ENCODE measurements at regions not wholly inside any gene's neighbourhood (a gene's known extent, or its start where the extent isn't known, plus 50 kb on each side); places are given as distances from the start of the nearest gene placed in this dataset.

GRCh38 chr13:52975969-52976368, 52.6 kb upstream of the OLFM4 start:
- DNase-seq = no peak

- DNase-seq = no peak
Measured at GRCh38 chr13:52975161-52975560, 53.5 kb upstream of the OLFM4 start.

- no peak for DNase-seq
Measured at GRCh38 chr13:52974711-52975110, 53.9 kb upstream of the OLFM4 start.

GRCh38 chr13:52969373-52969772, 59.2 kb upstream of the OLFM4 start:
- no peak for DNase-seq

- DNase-seq = peak; percentile 47 to 54
Measured at GRCh38 chr13:52968074-52968700, 60.4 kb upstream of the OLFM4 start.

- no peak for DNase-seq
Measured at GRCh38 chr13:52961987-52962386, 66.6 kb upstream of the OLFM4 start.

GRCh38 chr13:52961256-52961910, 67.2 kb upstream of the OLFM4 start:
- DNase-seq = no peak

GRCh38 chr13:52955472-52955874, 73.1 kb upstream of the OLFM4 start:
- DNase-seq = no peak

GRCh38 chr13:52954838-52955237, 73.8 kb upstream of the OLFM4 start:
- DNase-seq = no peak

- no peak for DNase-seq
Measured at GRCh38 chr13:52950436-52950956, 78.1 kb upstream of the OLFM4 start.

GRCh38 chr13:52949742-52950141, 78.9 kb upstream of the OLFM4 start:
- no peak for DNase-seq

- DNase-seq = no peak
Measured at GRCh38 chr13:52949044-52949443, 79.6 kb upstream of the OLFM4 start.

- DNase-seq = no peak
Measured at GRCh38 chr13:52947921-52948373, 80.7 kb upstream of the OLFM4 start.

- no peak for DNase-seq
Measured at GRCh38 chr13:52945348-52945747, 83.3 kb upstream of the OLFM4 start.

- DNase-seq = no peak
Measured at GRCh38 chr13:52944697-52945096, 83.9 kb upstream of the OLFM4 start.

GRCh38 chr13:52938065-52938464, 89.6 kb upstream of the PCDH8 start:
- DNase-seq = no peak

- DNase-seq = no peak
Measured at GRCh38 chr13:52936806-52937205, 88.4 kb upstream of the PCDH8 start.

- no peak for DNase-seq
Measured at GRCh38 chr13:52934258-52934657, 85.8 kb upstream of the PCDH8 start.

- no peak for DNase-seq
Measured at GRCh38 chr13:52933547-52934210, 85.2 kb upstream of the PCDH8 start.

- DNase-seq = no peak
Measured at GRCh38 chr13:52933099-52933498, 84.7 kb upstream of the PCDH8 start.

- DNase-seq = no peak
Measured at GRCh38 chr13:52932649-52933048, 84.2 kb upstream of the PCDH8 start.

GRCh38 chr13:52931539-52932431, 83.3 kb upstream of the PCDH8 start:
- no peak for DNase-seq

- no peak for DNase-seq
Measured at GRCh38 chr13:52931131-52931530, 82.7 kb upstream of the PCDH8 start.

Data from activated CD4-positive, alpha-beta T cell treated with anti-CD3 and anti-CD28 coated beads for 4 hours (primary cell).